Stimulated activated CD4-positive, alpha-beta T cell treated with anti-CD3 and anti-CD28 coated beads, Interleukin-15, amount 100 ng/mL, for 1 hour (primary cell): ENCODE measurements at regions not wholly inside any gene's neighbourhood (a gene's known extent, or its start where the extent isn't known, plus 50 kb on each side); places are given as distances from the start of the nearest gene placed in this dataset.
A peak's percentile ranks its signal among the peaks of the same experiment; 100 is the strongest.
"Not testable (repeated sequence)": the region's sequence is repeated elsewhere in the genome, so short reads cannot be mapped to it uniquely, and the experiment has no call there.

Experiments used
- DNase-seq, 2 donors: peaks; one replicate each; pipeline ENCODE4 v3.0.0-alpha.2; 2020; ENCODE audit warnings: low read depth in 1 of 2, low spot score in 1 of 2

DNA sequence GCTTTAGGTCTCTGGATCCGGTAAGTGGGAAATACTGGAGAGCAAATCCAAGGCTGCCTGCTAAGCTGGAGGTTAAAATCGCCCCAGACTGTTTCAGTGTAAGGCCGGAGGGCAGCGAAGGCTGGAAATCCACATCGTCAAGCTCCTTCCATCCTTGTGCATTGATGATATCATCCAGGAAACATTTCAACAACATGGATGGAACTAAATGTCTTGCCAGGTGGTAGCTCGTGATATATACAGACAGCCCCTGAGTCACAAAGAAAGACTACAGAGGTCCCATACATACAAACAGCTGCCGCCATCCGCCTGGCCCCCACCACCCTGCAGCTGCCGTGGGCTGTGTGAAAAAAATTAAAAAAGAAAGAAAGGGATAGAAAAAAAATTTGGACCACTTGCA, 148.9 kb upstream of the RBPJ start:
- DNase-seq = no peak

GRCh38 chr4:26173619-26174018, 147.2 kb upstream of the RBPJ start:
- DNase-seq = no peak

- no peak for DNase-seq
Observed at GRCh38 chr4:26174027-26174426, 146.8 kb upstream of the RBPJ start.

DNA sequence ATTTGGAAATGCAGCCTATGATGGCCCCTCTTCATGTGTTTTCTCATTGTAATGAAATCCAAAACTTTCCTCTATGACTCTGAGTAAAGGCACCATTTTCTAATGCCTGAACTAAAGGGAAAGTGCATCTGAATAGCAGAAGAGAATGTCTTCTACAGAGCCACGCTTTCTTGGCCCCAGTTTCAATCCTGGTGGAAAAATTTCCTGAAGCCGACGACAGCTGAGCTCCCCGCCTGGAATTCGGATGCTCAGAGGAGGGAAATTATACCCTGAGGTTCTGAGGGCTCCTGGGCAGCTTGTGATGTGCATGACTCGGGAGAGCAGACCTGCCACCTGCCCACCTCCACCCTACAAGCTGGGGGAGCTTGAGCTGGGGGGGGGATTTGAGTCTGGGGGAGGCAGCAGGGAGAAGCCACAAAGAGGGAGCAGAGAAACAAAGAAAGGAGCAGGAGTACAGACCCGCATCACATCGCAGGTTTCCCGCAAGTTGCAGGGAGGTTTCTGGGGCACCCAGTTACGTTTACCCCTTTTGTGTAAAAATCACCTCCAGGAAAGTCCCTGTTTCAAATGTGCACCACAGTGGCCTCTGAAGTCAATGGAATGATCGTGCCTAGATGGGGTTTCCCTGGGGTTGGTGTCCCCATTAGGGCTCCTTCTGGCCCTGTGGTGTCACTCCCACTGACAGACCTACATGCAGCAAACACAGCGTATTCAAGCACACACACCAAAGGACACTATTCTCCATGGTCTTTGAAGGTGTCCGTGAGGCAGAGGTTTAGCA, 145.6 kb upstream of the RBPJ start:
- DNase-seq = no peak

GRCh38 chr4:26175905-26176470, 144.8 kb upstream of the RBPJ start:
- no peak for DNase-seq

- no peak for DNase-seq
Observed at GRCh38 chr4:26176598-26177149, 144.1 kb upstream of the RBPJ start.

- no peak for DNase-seq
Observed at GRCh38 chr4:26178854-26179253, 142.0 kb upstream of the RBPJ start.

- no peak for DNase-seq
Observed at GRCh38 chr4:26179316-26179760, 141.5 kb upstream of the RBPJ start.

DNA sequence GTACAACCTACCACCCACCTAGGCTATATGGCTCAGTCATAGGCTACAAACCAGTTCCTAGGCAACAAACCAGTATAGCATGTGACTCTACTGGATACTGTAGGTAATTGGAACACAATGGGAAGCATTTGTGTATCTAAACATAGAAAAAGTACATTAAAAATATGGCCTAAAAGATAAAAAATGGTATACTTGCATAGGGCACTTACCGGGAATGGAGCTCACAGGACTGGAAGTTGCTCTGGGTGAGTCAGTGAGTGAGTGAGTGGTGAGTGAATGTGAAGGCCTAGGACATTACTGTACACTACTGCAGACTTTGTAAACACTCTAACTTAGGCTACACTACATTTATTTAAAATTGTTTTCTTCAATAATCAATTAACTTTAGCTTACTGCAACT, 139.2 kb upstream of the RBPJ start:
- no peak for DNase-seq

- no peak for DNase-seq
Observed at GRCh38 chr4:26183017-26183416, 137.8 kb upstream of the RBPJ start.

- no peak for DNase-seq
Observed at GRCh38 chr4:26185436-26185835, 135.4 kb upstream of the RBPJ start.

GRCh38 chr4:26191353-26191752, 129.5 kb upstream of the RBPJ start:
- no peak for DNase-seq

DNA sequence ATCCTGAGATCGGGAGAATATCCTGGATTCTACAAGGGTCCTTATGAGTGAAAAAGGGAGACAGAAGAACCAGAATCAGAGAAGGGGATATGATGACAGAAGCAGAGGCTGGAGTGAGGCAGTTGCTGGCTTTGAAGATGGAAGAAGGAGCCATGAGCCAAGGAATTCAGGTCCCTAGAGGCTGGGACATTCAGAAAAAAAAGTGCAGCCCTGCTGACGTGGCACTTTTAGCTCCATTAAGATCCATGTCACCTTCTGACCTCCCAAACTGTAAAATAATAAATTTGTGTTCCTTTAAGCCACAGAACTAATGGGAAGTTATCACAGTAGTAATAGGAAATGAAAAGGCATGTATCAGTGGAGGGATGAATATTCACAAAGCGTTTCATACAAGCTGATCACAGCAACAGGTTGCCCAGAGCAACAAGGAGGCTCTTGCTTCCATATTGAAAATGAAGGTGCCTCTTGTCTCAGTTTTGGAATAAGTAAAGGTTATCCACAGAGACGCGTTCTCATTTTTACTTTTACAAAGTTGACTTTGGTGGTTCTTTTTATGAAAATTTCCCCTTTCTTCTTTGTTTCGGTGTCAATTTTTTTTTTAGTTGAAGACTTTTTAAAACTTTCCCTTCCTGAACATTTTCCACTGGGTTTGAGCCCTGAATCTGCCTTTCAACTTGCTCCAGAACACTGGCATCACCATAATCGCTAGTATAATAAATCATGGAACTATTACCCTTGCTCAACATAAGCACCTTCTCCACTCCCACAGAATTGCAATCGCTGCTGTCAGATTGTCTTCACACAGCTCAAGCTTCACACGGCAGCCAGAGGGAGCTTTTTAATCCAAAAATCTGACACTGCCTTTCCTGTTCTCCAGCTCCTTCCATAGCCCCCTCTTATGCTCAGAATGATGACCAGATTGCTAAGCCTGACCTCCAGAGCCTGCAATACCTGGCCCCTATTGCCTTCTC, 127.6 kb upstream of the RBPJ start:
- no peak for DNase-seq

- DNase-seq = no peak
Observed at GRCh38 chr4:26194764-26195163, 126.0 kb upstream of the RBPJ start.

GRCh38 chr4:26196567-26196966, 124.2 kb upstream of the RBPJ start:
- DNase-seq = no peak

DNA sequence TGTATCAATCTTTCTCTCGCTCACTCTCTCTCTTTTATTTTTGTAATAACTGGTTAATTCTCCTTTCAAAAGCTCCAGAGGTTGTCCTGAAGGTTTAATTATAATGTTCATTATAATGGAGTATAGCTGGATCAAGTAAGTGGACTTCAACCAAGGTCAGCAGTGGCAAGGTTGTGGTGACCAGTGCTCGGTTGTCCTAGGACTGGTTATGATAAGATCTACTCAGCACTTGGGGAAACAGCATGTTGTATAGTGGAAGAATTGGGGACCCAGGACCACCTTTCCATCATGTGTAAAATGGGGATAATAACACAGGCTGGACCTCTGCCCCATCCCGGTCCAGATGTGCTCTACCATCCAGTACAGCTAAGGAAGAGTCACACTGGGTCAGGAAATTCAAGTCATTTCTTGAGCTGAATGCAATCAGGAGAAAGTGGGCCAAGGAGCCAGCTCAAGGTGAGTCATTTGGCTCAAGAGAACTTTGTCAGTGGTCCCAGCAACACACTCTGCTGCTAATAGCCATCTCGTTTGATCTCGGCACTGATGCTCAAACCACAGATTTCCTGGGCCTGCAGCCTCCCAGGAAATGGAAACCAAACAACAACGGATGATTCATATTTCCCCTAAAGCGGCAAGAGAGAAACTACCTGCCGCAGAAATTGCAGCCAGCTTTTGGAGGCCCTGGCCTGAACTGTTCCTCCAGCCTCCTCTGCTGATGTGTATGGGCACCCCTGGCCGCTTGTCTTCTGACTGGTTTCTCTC, 123.6 kb upstream of the RBPJ start:
- peak; percentile 42 to 47 for DNase-seq

DNA sequence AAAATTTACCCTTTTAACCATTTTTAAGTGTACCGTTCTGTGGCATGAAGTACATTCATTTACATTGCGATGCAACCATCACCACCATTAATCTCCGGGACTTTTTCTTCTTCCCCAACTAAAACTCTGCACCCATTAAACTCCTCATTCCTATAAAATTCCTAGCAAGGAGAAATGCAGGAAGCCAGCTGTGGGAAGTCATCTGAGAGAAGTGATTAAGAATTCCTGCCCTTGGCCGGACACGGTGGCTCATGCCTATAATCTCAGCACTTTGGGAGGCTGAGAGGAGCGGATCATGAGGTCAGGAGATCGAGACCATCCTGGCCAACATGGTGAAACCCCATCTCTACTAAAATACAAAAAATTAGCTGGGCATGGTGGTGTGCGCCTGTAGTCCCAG, 121.9 kb upstream of the RBPJ start:
- DNase-seq = not testable (repeated sequence)

GRCh38 chr4:26199596-26199995, 121.2 kb upstream of the RBPJ start:
- DNase-seq = no peak

DNA sequence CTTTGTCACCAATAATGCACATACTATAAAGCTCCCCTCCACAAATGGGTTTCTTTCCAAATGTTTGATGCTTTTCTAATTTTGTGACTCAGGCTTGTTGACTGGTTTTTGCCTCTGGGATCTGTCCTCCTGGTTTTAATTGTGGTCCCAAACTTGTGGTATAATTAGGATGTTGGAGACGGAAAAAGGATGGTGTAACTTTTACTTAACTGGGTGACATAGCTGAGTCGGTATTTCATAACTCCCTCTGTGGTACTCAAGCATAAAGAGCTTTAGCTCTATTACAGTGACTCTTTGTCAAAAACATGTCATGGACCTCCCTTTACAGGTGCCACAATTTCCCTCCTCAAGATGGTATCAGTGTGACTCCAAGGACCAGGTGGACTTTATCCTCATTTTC, 119.7 kb upstream of the RBPJ start:
- DNase-seq = no peak

GRCh38 chr4:26204249-26204825, 116.5 kb upstream of the RBPJ start:
- DNase-seq = no peak
